HG02938 (cell line): ENCODE measurements at regions not wholly inside any gene's neighbourhood (a gene's known extent, or its start where the extent isn't known, plus 50 kb on each side); places are given as distances from the start of the nearest gene placed in this dataset.

Source experiments
- ATAC-seq: cut with Tn5 transposase; IDR thresholded peaks from one replicate; pipeline ENCODE4 v1.9.1; 2021; ENCODE audit warnings: mild to moderate bottlenecking, moderate library complexity; ENCODE audit not compliant: unreplicated experiment

GRCh38 chr2:147792966-147793617 is 51.7 kb upstream of the ACVR2A start:
- ATAC-seq = no peak

GRCh38 chr2:147790580-147790979 is 54.2 kb upstream of the ACVR2A start:
- ATAC-seq = no peak

- ATAC-seq = no peak
Measured at GRCh38 chr2:147789720-147790119, 55.1 kb upstream of the ACVR2A start.

- ATAC-seq = no peak
Measured at GRCh38 chr2:147789287-147789686, 55.5 kb upstream of the ACVR2A start.

GRCh38 chr2:147782141-147782930 is 62.5 kb upstream of the ACVR2A start:
- ATAC-seq = no peak

GRCh38 chr2:147779440-147779839 is 65.4 kb upstream of the ACVR2A start:
- no peak for ATAC-seq

- ATAC-seq = no peak
Measured at GRCh38 chr2:147777394-147777793, 67.4 kb upstream of the ACVR2A start.

- no peak for ATAC-seq
Measured at GRCh38 chr2:147774805-147775204, 70.0 kb upstream of the ACVR2A start.

- no peak for ATAC-seq
Measured at GRCh38 chr2:147773479-147773878, 71.3 kb upstream of the ACVR2A start.

- no peak for ATAC-seq
Measured at GRCh38 chr2:147772781-147773180, 72.0 kb upstream of the ACVR2A start.

- no peak for ATAC-seq
Measured at GRCh38 chr2:147763861-147764260, 81.0 kb upstream of the ACVR2A start.

GRCh38 chr2:147760984-147761383 is 83.8 kb upstream of the ACVR2A start:
- no peak for ATAC-seq

GRCh38 chr2:147759536-147759935 is 85.3 kb upstream of the ACVR2A start:
- no peak for ATAC-seq

GRCh38 chr2:147758821-147759220 is 86.0 kb upstream of the ACVR2A start:
- ATAC-seq = no peak

- ATAC-seq = no peak
Measured at GRCh38 chr2:147756069-147756468, 88.8 kb upstream of the ACVR2A start.

- no peak for ATAC-seq
Measured at GRCh38 chr2:147740211-147740927, 104.5 kb upstream of the ACVR2A start.

- no peak for ATAC-seq
Measured at GRCh38 chr2:147739508-147739907, 105.3 kb upstream of the ACVR2A start.

GRCh38 chr2:147718831-147719230 is 126.0 kb upstream of the ACVR2A start:
- no peak for ATAC-seq

GRCh38 chr2:147716906-147717305 is 127.9 kb upstream of the ACVR2A start:
- no peak for ATAC-seq

GRCh38 chr2:147715807-147716206 is 129.0 kb upstream of the ACVR2A start:
- peak; percentile 76 for ATAC-seq

GRCh38 chr2:147714582-147714981 is 130.2 kb upstream of the ACVR2A start:
- ATAC-seq = no peak

- no peak for ATAC-seq
Measured at GRCh38 chr2:147713349-147713748, 131.5 kb upstream of the ACVR2A start.
